PC-9 (cell line): ENCODE measurements at regions not wholly inside any gene's neighbourhood (a gene's known extent, or its start where the extent isn't known, plus 50 kb on each side); places are given as distances from the start of the nearest gene placed in this dataset.

Source experiments
- BruUV-seq: library from RNA; stranded (reverse); fragments of 400-500 nt; replicated peaks from 2 replicates; lab custom pipeline; 2021; lab: Mats Ljungman, UMichigan
- CTCF ChIA-PET: fragments of 300-600 bp; sonication (Branson Sonifier 250); formaldehyde crosslinking; loops from one replicate; lab custom pipeline; 2022; ENCODE audit warnings: antibody characterized with exemption; lab: Charles Lee
- POLR2A ChIA-PET: fragments of 300-600 bp; sonication (Branson Sonifier 250); formaldehyde crosslinking; loops from one replicate; lab custom pipeline; 2022; ENCODE audit warnings: antibody characterized with exemption; ENCODE audit not compliant: unreplicated experiment; lab: Charles Lee
- DNase-seq, 2 experiments: peaks; one replicate each; pipeline versions ENCODE4 v3.0.0 to v3.0.0-alpha.2; 2015 to 2022; ENCODE audit warnings: mixed read lengths in 1 of 2
- H2AFZ ChIP-seq: fragments of 200-600 bp; sonication (generic); 2 replicates; pipeline ENCODE4 v1.8.1; 2017; ENCODE audit warnings: antibody characterized with exemption
- H3F3A ChIP-seq: fragments of 200-600 bp; sonication (generic); 2 replicates; pipeline ENCODE4 v1.8.1; 2017; ENCODE audit warnings: antibody characterized with exemption, mild to moderate bottlenecking, low read depth; ENCODE audit not compliant: insufficient read depth
- H3K27ac ChIP-seq: fragments of 200-600 bp; sonication (generic); 2 replicates; pipeline ENCODE4 v1.6.1; 2016; ENCODE audit warnings: mixed run types
- H3K27me3 ChIP-seq: fragments of 200-600 bp; sonication (generic); 2 replicates; pipeline ENCODE4 v1.6.1; 2016; ENCODE audit warnings: low read depth, mixed run types; ENCODE audit not compliant: insufficient read depth
- H3K36me3 ChIP-seq: fragments of 200-600 bp; sonication (generic); 2 replicates; pipeline ENCODE4 v1.6.1; 2016; ENCODE audit warnings: low read depth, mixed run types
- H3K4me1 ChIP-seq: fragments of 200-600 bp; sonication (generic); replicated peaks from 2 replicates; pipeline ENCODE4 v1.6.1; 2016; ENCODE audit warnings: mixed run types; ENCODE audit not compliant: insufficient read depth
- H3K4me2 ChIP-seq: fragments of 200-600 bp; sonication (generic); 2 replicates; pipeline ENCODE4 v1.6.1; 2017; ENCODE audit warnings: mixed run types
- H3K4me3 ChIP-seq: fragments of 200-600 bp; sonication (generic); 2 replicates; pipeline ENCODE4 v1.6.1; 2016; ENCODE audit warnings: mixed run types
- H3K79me2 ChIP-seq: fragments of 200-600 bp; sonication (generic); 2 replicates; pipeline ENCODE4 v1.6.1; 2017; ENCODE audit warnings: low read depth, mixed run types
- H3K9me2 ChIP-seq: fragments of 200-600 bp; sonication (generic); 2 replicates; pipeline ENCODE4 v1.8.1; 2017; ENCODE audit warnings: mild to moderate bottlenecking; ENCODE audit not compliant: insufficient read depth
- H3K9me3 ChIP-seq: fragments of 200-600 bp; sonication (generic); 2 replicates; pipeline ENCODE4 v1.8.1; 2016; ENCODE audit warnings: low read depth; ENCODE audit not compliant: insufficient read depth
- H4K20me1 ChIP-seq: fragments of 200-600 bp; sonication (generic); 2 replicates; pipeline ENCODE4 v1.8.1; 2017; ENCODE audit not compliant: insufficient read depth
- CTCF ChIP-seq: fragments of 200-600 bp; sonication (generic); conservative IDR thresholded peaks from 2 replicates; pipeline ENCODE4 v1.6.1; 2017; ENCODE audit warnings: mixed run types, antibody characterized with exemption, mild to moderate bottlenecking, moderate library complexity
- EZH2 ChIP-seq: fragments of 200-600 bp; sonication (generic); IDR thresholded peaks from 2 replicates; pipeline ENCODE4 v1.8.0; 2017; ENCODE audit warnings: antibody characterized with exemption, low read depth
- intact Hi-C: fragments of 100-400 bp; cut with micrococcal nuclease; formaldehyde crosslinking; loops from one replicate; pipeline ENCODE4 v1.10.0; 2022; ENCODE audit not compliant: unreplicated experiment

- Histone ChIP-seq H3K27ac (no peak overlapping the region), H3K27me3 (no peaks in the 10 kb centered on the region), H3F3A (peaks cover 15% of the 10 kb centered on the region), H3K9me2 (no peaks in the 10 kb centered on the region), H3K79me2 (no peaks in the 10 kb centered on the region), H2AFZ (no peak overlapping the region), H3K9me3 (no peaks in the 10 kb centered on the region), H4K20me1 (no peaks in the 10 kb centered on the region), H3K4me2 (no peak overlapping the region), H3K4me3 (no peak overlapping the region), H3K36me3 (no peaks in the 10 kb centered on the region), H3K4me1 (peaks cover 44% of the 10 kb centered on the region)
- no peak for DNase-seq
- ChIA-PET CTCF (no interaction called here), POLR2A (no interaction called here)
- intact Hi-C loops, result no loop called here
- TF ChIP-seq CTCF, result no peak
- no peak for TF ChIP-seq EZH2
- BruUV-seq, result no TSS peak
Measured at GRCh38 chr20:58023781-58024180, 204.7 kb downstream of the ANKRD60 start.

GRCh38 chr20:58023346-58023745 is 205.1 kb downstream of the ANKRD60 start:
- Histone ChIP-seq H3K4me2 (no peak overlapping the region), H2AFZ (no peak overlapping the region), H3K9me2 (no peaks in the 10 kb centered on the region), H3K79me2 (no peaks in the 10 kb centered on the region), H3F3A (peaks cover 19% of the 10 kb centered on the region), H3K4me3 (no peak overlapping the region), H3K27ac (no peak overlapping the region), H3K36me3 (no peaks in the 10 kb centered on the region), H3K27me3 (no peaks in the 10 kb centered on the region), H3K9me3 (no peaks in the 10 kb centered on the region), H4K20me1 (no peaks in the 10 kb centered on the region), H3K4me1 (peaks cover 48% of the 10 kb centered on the region)
- intact Hi-C loops, result no loop called here
- DNase-seq, result no peak
- ChIA-PET CTCF (interaction anchor here (0.6 kb wide), 1 partner anchor 20 kb away, joined by 4 read pairs; no protein-coding TSS in a partner anchor), POLR2A (no interaction called here)
- TF ChIP-seq EZH2 (no peak), CTCF (no peak)
- BruUV-seq, result no TSS peak

GRCh38 chr20:58022711-58023110 is 205.7 kb downstream of the ANKRD60 start:
- peaks cover 25% of the 10 kb centered on the region for H3F3A ChIP-seq
- no peaks in the 10 kb centered on the region for H3K9me2 ChIP-seq
- CTCF ChIA-PET, result interaction anchor here (0.6 kb wide), 1 partner anchor 21 kb away, joined by 4 read pairs; no protein-coding TSS in a partner anchor
- no peak overlapping the region for H3K27ac ChIP-seq
- TF ChIP-seq CTCF (no peak), EZH2 (no peak)
- H3K36me3 ChIP-seq, result no peaks in the 10 kb centered on the region
- DNase-seq, result no peak
- H3K4me2 ChIP-seq, result no peak overlapping the region
- no peaks in the 10 kb centered on the region for H3K9me3 ChIP-seq
- H3K4me3 ChIP-seq, result no peak overlapping the region
- peaks cover 54% of the 10 kb centered on the region for H3K4me1 ChIP-seq
- no peaks in the 10 kb centered on the region for H3K79me2 ChIP-seq
- no peak overlapping the region for H2AFZ ChIP-seq
- H3K27me3 ChIP-seq, result no peaks in the 10 kb centered on the region
- no TSS peak for BruUV-seq
- intact Hi-C loops, result no loop called here
- POLR2A ChIA-PET, result no interaction called here
- no peaks in the 10 kb centered on the region for H4K20me1 ChIP-seq
